Activated CD8-positive, alpha-beta T cell treated with anti-CD3 and anti-CD28 coated beads, Interleukin-2, amount 10 ng/mL, durations not matched to agents 7 days and 5 days (primary cell): ENCODE measurements at regions not wholly inside any gene's neighbourhood (a gene's known extent, or its start where the extent isn't known, plus 50 kb on each side); places are given as distances from the start of the nearest gene placed in this dataset.

Experiments used
- ATAC-seq: fragments of 150-1000 bp; cut with Tn5 transposase; one replicate; pipeline ENCODE4 v1.10.0; 2021; ENCODE audit warnings: moderate library complexity
- CTCF ChIA-PET: fragments of 350-600 bp; sonication (Branson Sonifier 250); formaldehyde crosslinking; loops from one replicate; lab custom pipeline; 2021; ENCODE audit warnings: antibody characterized with exemption; lab: Charles Lee
- POLR2A ChIA-PET: fragments of 350-600 bp; sonication (Branson Sonifier 250); formaldehyde crosslinking; loops from one replicate; lab custom pipeline; 2021; ENCODE audit warnings: antibody characterized with exemption; lab: Charles Lee
- DNase-seq: peaks from one replicate; pipeline ENCODE4 v3.0.0-alpha.2; 2020
- H3K27ac Mint-ChIP-seq: one replicate; pipeline ENCODE4 v1.8.0; 2021; ENCODE audit warnings: mild to moderate bottlenecking, mixed read lengths
- H3K27me3 Mint-ChIP-seq: one replicate; pipeline ENCODE4 v1.8.0; 2021; ENCODE audit warnings: low read depth, mixed read lengths
- H3K36me3 Mint-ChIP-seq: one replicate; pipeline ENCODE4 v1.8.0; 2021; ENCODE audit warnings: low read depth, mixed read lengths
- H3K4me1 Mint-ChIP-seq: one replicate; pipeline ENCODE4 v1.8.0; 2021; ENCODE audit warnings: low read depth, mixed read lengths
- H3K4me3 Mint-ChIP-seq: one replicate; pipeline ENCODE4 v1.8.0; 2021; ENCODE audit warnings: mild to moderate bottlenecking, mixed read lengths
- H3K9me3 Mint-ChIP-seq: one replicate; pipeline ENCODE4 v1.8.0; 2022; ENCODE audit warnings: mixed read lengths; ENCODE audit not compliant: insufficient read depth

- no peak for ATAC-seq
- H3K36me3 Mint-ChIP-seq: no peaks in the 10 kb centered on the region
Observed at GRCh38 chr14:54335569-54336155, 61.1 kb upstream of the CDKN3 start.

DNA sequence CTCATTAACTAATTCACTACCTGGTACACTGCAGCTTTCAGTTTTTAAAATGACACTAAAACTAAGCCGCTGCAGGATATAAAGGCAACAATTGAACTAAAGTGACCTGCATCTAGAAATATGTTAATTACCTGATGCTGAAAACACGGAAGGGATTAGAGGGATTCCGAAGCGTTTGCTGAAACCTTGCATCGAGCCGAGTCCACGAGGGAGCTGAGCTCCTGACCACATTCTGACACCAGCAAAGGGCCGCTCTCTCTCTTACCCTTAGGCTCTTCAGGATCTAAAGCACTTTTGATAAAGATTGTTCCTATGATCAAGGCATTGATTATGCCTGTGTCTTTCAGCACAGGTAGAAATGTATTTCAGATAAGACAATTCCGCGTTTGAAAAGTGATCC lies 59.5 kb upstream of the CDKN3 start:
- Mint-ChIP-seq H3K4me1 (no peaks in the 10 kb centered on the region), H3K27me3 (peaks cover 24% of the 10 kb centered on the region), H3K27ac (no peak overlapping the region), H3K9me3 (no peaks in the 10 kb centered on the region), H3K4me3 (no peak overlapping the region), H3K36me3 (no peaks in the 10 kb centered on the region)
- DNase-seq: no peak
- ATAC-seq: no peak
- CTCF ChIA-PET: interaction anchor here (0.8 kb wide), 1 partner anchor 10 kb away, joined by 3 read pairs; no protein-coding TSS in a partner anchor
- POLR2A ChIA-PET: no interaction called here

More at GRCh38 chr14:54335569-54336155, 61.1 kb upstream of the CDKN3 start:
- Mint-ChIP-seq H3K4me1 (no peaks in the 10 kb centered on the region), H3K27ac (no peak overlapping the region), H3K4me3 (no peak overlapping the region), H3K27me3 (peaks cover 21% of the 10 kb centered on the region), H3K9me3 (no peaks in the 10 kb centered on the region)
- ChIA-PET POLR2A (no interaction called here), CTCF (no interaction called here)
- DNase-seq: no peak

GRCh38 chr14:54338696-54339317 lies 58.0 kb upstream of the CDKN3 start:
- Mint-ChIP-seq H3K4me1 (no peaks in the 10 kb centered on the region), H3K9me3 (no peaks in the 10 kb centered on the region), H3K27me3 (peaks cover 20% of the 10 kb centered on the region), H3K4me3 (no peak overlapping the region), H3K36me3 (no peaks in the 10 kb centered on the region), H3K27ac (no peak overlapping the region)
- ATAC-seq (no peak), DNase-seq (no peak)
- POLR2A ChIA-PET: no interaction called here
- CTCF ChIA-PET: interaction anchor here (1.5 kb wide), 1 partner anchor 9 kb away, joined by 5 read pairs; no protein-coding TSS in a partner anchor

DNA sequence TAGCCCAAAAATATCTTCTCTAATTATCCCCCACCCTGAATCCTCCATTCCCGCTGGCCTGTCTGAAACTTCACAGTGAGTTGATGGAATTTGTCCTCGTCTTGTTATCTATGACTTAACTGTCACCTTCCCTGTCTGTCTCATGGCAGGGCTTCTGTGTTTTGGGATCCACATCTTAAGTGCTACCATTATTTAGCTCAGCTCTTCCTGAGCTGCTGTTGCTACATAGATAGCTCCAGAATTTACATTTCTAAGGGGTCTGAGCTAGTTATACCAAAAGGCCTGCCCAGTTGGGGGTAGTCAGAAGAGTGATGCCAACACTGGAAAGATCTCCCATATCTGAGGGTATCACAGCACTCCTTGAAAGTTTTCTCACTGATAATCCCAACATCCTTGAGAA lies 57.0 kb upstream of the CDKN3 start:
- CTCF ChIA-PET: interaction anchor here (1.6 kb wide), 1 partner anchor 11 kb away, joined by 9 read pairs; no protein-coding TSS in a partner anchor
- Mint-ChIP-seq H3K27ac (no peak overlapping the region), H3K36me3 (no peaks in the 10 kb centered on the region), H3K4me3 (no peak overlapping the region), H3K4me1 (no peaks in the 10 kb centered on the region), H3K9me3 (no peaks in the 10 kb centered on the region), H3K27me3 (peaks cover 20% of the 10 kb centered on the region)
- POLR2A ChIA-PET: no interaction called here
- DNase-seq (no peak), ATAC-seq (no peak)

DNA sequence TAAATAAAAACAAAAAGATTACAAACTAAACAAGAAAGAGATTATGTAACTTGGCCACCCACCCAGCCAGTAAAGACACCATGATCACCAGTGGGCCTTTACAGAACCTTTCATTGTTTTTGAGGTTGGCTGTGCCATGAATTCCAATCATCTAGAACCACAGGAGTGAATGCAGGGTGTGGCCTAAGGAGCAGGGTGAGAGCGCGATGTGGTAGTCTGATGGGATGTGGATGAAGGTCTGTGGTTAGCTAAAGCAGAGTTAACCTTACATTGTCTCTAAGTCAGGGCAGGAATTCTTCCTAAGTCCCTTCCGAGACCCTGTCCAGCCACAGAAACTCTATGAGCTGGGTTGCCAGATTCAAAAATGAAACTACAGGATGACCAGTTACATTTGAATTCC lies 54.0 kb upstream of the CDKN3 start:
- Mint-ChIP-seq H3K27me3 (peaks cover 14% of the 10 kb centered on the region), H3K4me3 (no peak overlapping the region), H3K9me3 (no peaks in the 10 kb centered on the region), H3K4me1 (no peaks in the 10 kb centered on the region), H3K27ac (no peak overlapping the region), H3K36me3 (no peaks in the 10 kb centered on the region)
- no peak for DNase-seq
- ATAC-seq: no peak
- ChIA-PET POLR2A (no interaction called here), CTCF (no interaction called here)

DNA sequence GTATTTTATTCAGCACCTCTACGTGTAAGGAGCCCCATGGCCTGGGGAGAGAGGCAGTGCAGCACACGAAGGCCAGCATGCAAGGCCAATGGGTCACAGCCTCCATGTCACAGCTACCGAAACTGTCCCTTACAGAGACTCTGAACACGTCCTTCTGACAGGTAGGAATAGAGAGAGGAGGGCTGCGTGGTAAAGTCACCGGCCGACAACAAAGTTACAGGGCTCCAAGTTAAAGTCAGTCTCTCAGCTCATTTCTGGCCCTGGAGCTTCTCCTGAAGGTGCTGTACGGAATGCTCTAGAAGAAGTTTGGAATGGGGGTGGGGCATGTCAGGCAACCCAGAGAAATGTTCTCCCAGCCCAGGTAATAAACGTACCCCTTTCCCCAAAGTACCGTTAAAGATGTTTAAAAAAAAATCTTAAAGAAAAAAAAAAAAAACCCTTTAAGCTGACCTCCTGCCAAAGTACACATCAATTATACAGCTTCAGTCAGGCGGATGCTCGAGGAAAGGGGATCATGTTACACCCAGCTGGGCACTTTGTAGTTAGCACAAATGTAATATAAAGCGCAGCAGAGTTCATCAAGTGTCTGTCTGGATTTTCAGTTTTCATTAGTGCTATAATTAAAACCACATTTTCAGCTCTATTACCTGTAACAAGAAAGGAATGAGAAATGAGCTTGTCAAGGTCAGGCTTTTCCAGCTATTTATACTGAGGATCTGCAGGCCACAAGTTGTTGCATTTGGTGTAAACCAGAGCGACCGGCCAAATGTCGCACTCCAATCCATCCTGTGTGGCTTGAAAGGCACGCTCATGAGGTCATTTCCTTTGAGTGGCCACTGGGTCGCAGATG lies 53.3 kb upstream of the CDKN3 start:
- POLR2A ChIA-PET: no interaction called here
- CTCF ChIA-PET: interaction anchor here (1.2 kb wide), 1 partner anchor 15 kb away, joined by 3 read pairs; no protein-coding TSS in a partner anchor
- Mint-ChIP-seq H3K27ac (no peak overlapping the region), H3K4me1 (no peaks in the 10 kb centered on the region), H3K27me3 (peaks cover 12% of the 10 kb centered on the region), H3K9me3 (no peaks in the 10 kb centered on the region), H3K4me3 (no peak overlapping the region), H3K36me3 (no peaks in the 10 kb centered on the region)
- no peak for ATAC-seq
- DNase-seq: no peak

DNA sequence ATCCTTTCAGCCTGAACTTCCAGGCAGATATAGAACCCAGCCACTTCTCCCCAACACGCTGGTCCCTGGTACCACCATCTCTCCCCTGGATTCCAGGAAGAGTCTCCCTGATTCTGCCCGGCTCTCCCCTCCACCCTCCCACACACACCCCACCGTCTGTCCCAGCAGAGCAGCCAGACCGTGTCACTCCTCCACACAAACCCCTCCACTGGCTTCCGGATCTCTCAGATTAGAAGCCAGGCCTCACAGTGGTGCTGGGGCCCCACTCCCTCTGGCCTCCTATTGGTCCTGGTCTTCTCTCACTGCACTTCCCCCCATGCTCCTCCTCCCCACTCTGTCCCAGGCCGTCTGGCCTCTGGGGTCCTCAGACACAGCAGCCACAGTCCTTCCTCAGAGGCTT lies 52.4 kb upstream of the CDKN3 start:
- no peaks in the 10 kb centered on the region for H3K4me1 Mint-ChIP-seq
- ChIA-PET POLR2A (no interaction called here), CTCF (interaction anchor here (1.2 kb wide), 1 partner anchor 16 kb away, joined by 3 read pairs; no protein-coding TSS in a partner anchor)
- H3K36me3 Mint-ChIP-seq: no peaks in the 10 kb centered on the region
- H3K27me3 Mint-ChIP-seq: peaks cover 5% of the 10 kb centered on the region
- DNase-seq (no peak), ATAC-seq (no peak)
- H3K9me3 Mint-ChIP-seq: no peaks in the 10 kb centered on the region
- H3K4me3 Mint-ChIP-seq: no peak overlapping the region
- H3K27ac Mint-ChIP-seq: no peak overlapping the region

DNA sequence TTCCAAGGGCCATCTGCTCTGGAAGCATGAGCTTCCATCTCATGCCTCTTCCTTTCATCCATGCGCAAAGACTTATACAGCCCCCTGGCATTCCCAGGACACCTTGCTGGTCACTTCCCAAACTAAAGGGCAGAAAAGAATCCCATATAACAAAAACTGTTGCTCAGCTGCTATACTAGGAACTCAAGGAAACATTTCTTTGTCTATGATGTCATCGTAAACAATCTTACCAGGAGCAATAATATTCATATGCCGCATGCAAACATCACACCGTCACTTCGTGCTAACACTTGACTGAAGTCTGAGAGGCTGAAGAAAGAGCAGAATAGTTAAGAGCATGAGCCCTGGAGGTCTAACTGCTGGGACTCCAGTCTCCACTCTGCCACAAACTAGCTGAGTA lies 50.5 kb upstream of the CDKN3 start:
- H3K4me1 Mint-ChIP-seq: no peaks in the 10 kb centered on the region
- CTCF ChIA-PET: no interaction called here
- H3K4me3 Mint-ChIP-seq: no peak overlapping the region
- no peak for ATAC-seq
- H3K9me3 Mint-ChIP-seq: no peaks in the 10 kb centered on the region
- POLR2A ChIA-PET: no interaction called here
- no peak for DNase-seq
- peaks cover 6% of the 10 kb centered on the region for H3K27me3 Mint-ChIP-seq
- no peaks in the 10 kb centered on the region for H3K36me3 Mint-ChIP-seq
- H3K27ac Mint-ChIP-seq: no peak overlapping the region
